GM23248 (cell line): ENCODE measurements at regions not wholly inside any gene's neighbourhood (a gene's known extent, or its start where the extent isn't known, plus 50 kb on each side); places are given as distances from the start of the nearest gene placed in this dataset. TPM values are rescaled to one million over a fixed set of nuclear protein-coding genes. Genes with fewer than 3 reads are reported as not detected.

Source experiments
- DNase-seq: peaks from one replicate; pipeline ENCODE4 v3.0.0-alpha.2; 2015
- H2AFZ ChIP-seq: fragments of 200-600 bp; sonication (generic); 2 replicates; pipeline ENCODE4 v1.6.1; 2016; ENCODE audit warnings: antibody characterized with exemption
- H3F3A ChIP-seq: fragments of 200-600 bp; sonication (generic); 2 replicates; pipeline ENCODE4 v1.6.1; 2016; ENCODE audit warnings: mild to moderate bottlenecking, antibody characterized with exemption, mixed run types; ENCODE audit not compliant: insufficient read depth
- H3K27ac ChIP-seq: fragments of 200-600 bp; sonication (generic); 2 replicates; pipeline ENCODE4 v1.5.1; 2016; ENCODE audit warnings: mild to moderate bottlenecking
- H3K27me3 ChIP-seq: fragments of 200-600 bp; sonication (generic); replicated peaks from 2 replicates; pipeline ENCODE4 v1.6.1; 2016; ENCODE audit warnings: mild to moderate bottlenecking; ENCODE audit not compliant: insufficient read depth
- H3K36me3 ChIP-seq: fragments of 200-600 bp; sonication (generic); 2 replicates; pipeline ENCODE4 v1.6.1; 2016; ENCODE audit warnings: low read depth, mild to moderate bottlenecking
- H3K4me1 ChIP-seq: fragments of 200-600 bp; sonication (generic); 2 replicates; pipeline ENCODE4 v1.6.1; 2016; ENCODE audit warnings: mild to moderate bottlenecking; ENCODE audit not compliant: insufficient read depth
- H3K4me2 ChIP-seq: fragments of 200-600 bp; sonication (generic); one replicate; pipeline ENCODE4 v1.6.1; 2016; ENCODE audit warnings: mild to moderate bottlenecking; ENCODE audit not compliant: unreplicated experiment
- H3K4me3 ChIP-seq: fragments of 200-600 bp; sonication (generic); 2 replicates; pipeline ENCODE4 v1.5.1; 2016; ENCODE audit warnings: mild to moderate bottlenecking
- H3K79me2 ChIP-seq: fragments of 200-600 bp; sonication (generic); 2 replicates; pipeline ENCODE4 v1.6.1; 2016; ENCODE audit warnings: mild to moderate bottlenecking; ENCODE audit not compliant: insufficient read depth
- H3K9ac ChIP-seq: fragments of 200-600 bp; sonication (generic); 2 replicates; pipeline ENCODE4 v1.6.1; 2016; ENCODE audit warnings: mild to moderate bottlenecking
- H3K9me2 ChIP-seq: fragments of 200-600 bp; sonication (generic); 2 replicates; pipeline ENCODE4 v1.6.1; 2016; ENCODE audit warnings: mixed run types, mild to moderate bottlenecking, moderate library complexity; ENCODE audit not compliant: insufficient read depth
- H3K9me3 ChIP-seq: fragments of 200-600 bp; sonication (generic); one replicate; pipeline ENCODE4 v1.6.1; 2017; ENCODE audit warnings: low read depth
- H4K20me1 ChIP-seq: fragments of 200-600 bp; sonication (generic); 2 replicates; pipeline ENCODE4 v1.6.0; 2016; ENCODE audit not compliant: insufficient read depth
- EZH2 ChIP-seq: fragments of 200-600 bp; sonication (generic); IDR thresholded peaks from 2 replicates; pipeline ENCODE4 v1.6.1; 2018; ENCODE audit warnings: antibody characterized with exemption, mild to moderate bottlenecking; ENCODE audit not compliant: insufficient read depth, poor library complexity, severe bottlenecking
- EZH2phosphoT487 ChIP-seq: fragments of 200-600 bp; sonication (generic); IDR thresholded peaks from 2 replicates; pipeline ENCODE4 v1.6.1; 2018; ENCODE audit warnings: antibody characterized with exemption, moderate library complexity, mild to moderate bottlenecking, low read depth; ENCODE audit not compliant: insufficient read depth
- WGBS, 2 experiments: methylation state at CpG; one replicate each; pipeline ENCODE4 v1.1.6; 2015 to 2017; ENCODE audit warnings: low lambda C conversion rate in 2 of 2, low coverage in 1 of 2; ENCODE audit errors: missing lambda C conversion rate in 2 of 2; 5-methylcytosine and 5-hydroxymethylcytosine counted together
- in situ Hi-C: fragments of 300-500 bp; cut with MboI; formaldehyde crosslinking; loops from 2 replicates; pipeline ENCODE4 v1.15.0; 2020
- small RNA-seq: library from RNA; depleted of rRNA; stranded (forward); fragments of <200 nt; gene quantifications from one replicate; pipeline ENCODE3, GENCODE V24; 2014; ENCODE audit warnings: low read depth, low replicate concordance

DNA sequence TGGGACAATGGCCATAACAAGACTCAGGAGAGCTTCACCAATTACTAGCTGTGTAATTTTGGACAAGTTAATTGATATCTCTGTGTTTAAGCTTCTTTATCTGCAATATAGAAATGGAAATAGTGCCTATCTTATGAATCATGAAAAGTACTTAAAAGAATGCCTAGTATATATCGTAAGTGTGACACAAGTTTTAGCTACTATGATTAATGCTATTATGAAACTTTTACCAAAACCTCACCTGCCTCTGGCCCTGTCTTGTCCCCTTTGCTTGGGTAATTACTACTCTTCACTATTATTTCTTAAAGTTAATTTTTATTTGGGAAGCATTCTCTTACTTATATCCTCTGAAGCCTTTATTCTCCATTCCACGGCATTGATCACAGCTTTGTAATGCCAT is 75.0 kb upstream of the NETO1 start:
- Histone ChIP-seq H2AFZ (no peak overlapping the region), H4K20me1 (no peaks in the 10 kb centered on the region), H3K27me3 (no peaks in the 10 kb centered on the region), H3F3A (no peaks in the 10 kb centered on the region), H3K79me2 (no peaks in the 10 kb centered on the region), H3K27ac (no peak overlapping the region), H3K9ac (no peak overlapping the region), H3K9me2 (no peaks in the 10 kb centered on the region), H3K4me3 (no peak overlapping the region), H3K9me3 (no peaks in the 10 kb centered on the region), H3K36me3 (no peaks in the 10 kb centered on the region), H3K4me2 (no peak overlapping the region), H3K4me1 (no peaks in the 10 kb centered on the region)
- DNase-seq = no peak
- TF ChIP-seq EZH2 (no peak), EZH2phosphoT487 (no peak)
- 39 to 41% methylated on average over 2 of the region's 2 CpGs for WGBS, 2 experiments
- in situ Hi-C loops = no loop called here

DNA sequence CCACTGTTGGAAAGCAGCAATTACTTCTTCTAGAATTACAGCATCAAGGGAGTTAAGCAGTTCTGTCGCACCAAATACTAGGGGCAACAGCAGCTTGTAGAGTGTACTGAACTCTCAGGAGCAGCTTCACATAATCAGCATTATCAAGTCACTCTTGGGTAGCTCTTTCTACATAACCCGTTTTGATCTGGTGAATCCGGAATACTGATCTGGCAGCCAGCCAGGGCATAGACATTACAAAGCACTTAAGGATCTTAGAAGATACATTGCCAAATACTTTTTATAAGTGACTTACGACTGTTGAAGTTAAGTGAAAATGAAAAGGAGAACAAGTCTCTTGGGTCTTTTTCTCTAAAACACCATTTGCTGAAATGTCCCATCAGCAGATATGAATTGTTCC is 73.2 kb upstream of the NETO1 start:
- WGBS, 2 experiments = 20 to 26% methylated on average over 4 of the region's 4 CpGs
- no peak for DNase-seq
- Histone ChIP-seq H3K4me2 (no peak overlapping the region), H3K4me3 (no peak overlapping the region), H3K4me1 (no peaks in the 10 kb centered on the region), H2AFZ (no peak overlapping the region), H3K9ac (no peak overlapping the region), H4K20me1 (no peaks in the 10 kb centered on the region), H3K79me2 (no peaks in the 10 kb centered on the region), H3F3A (no peaks in the 10 kb centered on the region), H3K27ac (no peak overlapping the region), H3K9me2 (no peaks in the 10 kb centered on the region), H3K27me3 (no peaks in the 10 kb centered on the region), H3K9me3 (no peaks in the 10 kb centered on the region), H3K36me3 (no peaks in the 10 kb centered on the region)
- no peak for TF ChIP-seq EZH2phosphoT487
- in situ Hi-C loops = no loop called here

DNA sequence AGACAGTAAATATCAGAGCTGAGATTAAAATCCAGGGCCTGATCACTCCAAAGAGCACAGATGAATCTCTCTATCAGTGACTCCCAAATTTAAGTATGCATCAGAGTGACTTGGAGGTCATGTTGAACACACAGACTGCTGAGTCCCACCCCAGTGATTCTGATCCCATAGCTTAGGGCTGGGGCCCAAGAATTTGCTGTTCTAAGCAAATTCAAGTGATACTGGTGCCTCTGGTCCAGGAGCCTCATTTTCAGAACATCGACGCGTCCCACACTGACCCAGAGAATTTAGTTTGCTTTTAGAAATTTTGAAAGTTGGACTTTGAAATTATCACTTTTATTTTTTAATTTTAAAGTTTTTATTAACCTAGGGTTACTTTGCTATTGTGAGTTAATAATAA is 72.7 kb upstream of the NETO1 start:
- 67 to 87% methylated on average over 3 of the region's 3 CpGs for WGBS, 2 experiments
- Histone ChIP-seq H3K79me2 (no peaks in the 10 kb centered on the region), H3K36me3 (no peaks in the 10 kb centered on the region), H3F3A (no peaks in the 10 kb centered on the region), H4K20me1 (no peaks in the 10 kb centered on the region), H3K4me2 (no peak overlapping the region), H3K9me3 (no peaks in the 10 kb centered on the region), H3K4me3 (no peak overlapping the region), H3K27ac (no peak overlapping the region), H3K9ac (no peak overlapping the region), H3K9me2 (no peaks in the 10 kb centered on the region), H3K27me3 (no peaks in the 10 kb centered on the region), H2AFZ (no peak overlapping the region), H3K4me1 (no peaks in the 10 kb centered on the region)
- TF ChIP-seq EZH2 = no peak
- no peak for TF ChIP-seq EZH2phosphoT487
- no peak for DNase-seq
- in situ Hi-C loops = no loop called here

GRCh38 chr18:72935744-72936143 is 68.0 kb upstream of the NETO1 start:
- Histone ChIP-seq H3K9me3 (no peaks in the 10 kb centered on the region), H3K27me3 (no peaks in the 10 kb centered on the region), H2AFZ (no peak overlapping the region), H3K27ac (no peak overlapping the region), H3K4me1 (no peaks in the 10 kb centered on the region), H3F3A (no peaks in the 10 kb centered on the region), H3K4me2 (no peak overlapping the region), H3K36me3 (no peaks in the 10 kb centered on the region), H3K4me3 (no peak overlapping the region), H3K9ac (no peak overlapping the region), H4K20me1 (no peaks in the 10 kb centered on the region), H3K9me2 (no peaks in the 10 kb centered on the region), H3K79me2 (no peaks in the 10 kb centered on the region)
- no peak for TF ChIP-seq EZH2
- TF ChIP-seq EZH2phosphoT487 = no peak
- no peak for DNase-seq
- WGBS, 2 experiments = 16 to 18% methylated on average over 4 of the region's 4 CpGs
- in situ Hi-C loops = no loop called here

GRCh38 chr18:72922895-72923294 is 55.1 kb upstream of the NETO1 start:
- H3K4me2 ChIP-seq = no peak overlapping the region
- H3K9me2 ChIP-seq = no peaks in the 10 kb centered on the region
- H3K79me2 ChIP-seq = no peaks in the 10 kb centered on the region
- no peaks in the 10 kb centered on the region for H3K9me3 ChIP-seq
- H4K20me1 ChIP-seq = no peaks in the 10 kb centered on the region
- in situ Hi-C loops = no loop called here
- DNase-seq = no peak
- no peak overlapping the region for H3K9ac ChIP-seq
- H3K27me3 ChIP-seq = no peaks in the 10 kb centered on the region
- H3K4me1 ChIP-seq = no peaks in the 10 kb centered on the region
- H3K4me3 ChIP-seq = no peak overlapping the region
- WGBS, 2 experiments = 43 to 50% methylated on average over 2 of the region's 2 CpGs
- no peaks in the 10 kb centered on the region for H3K36me3 ChIP-seq
- no peak overlapping the region for H2AFZ ChIP-seq
- no peak overlapping the region for H3K27ac ChIP-seq
- H3F3A ChIP-seq = no peaks in the 10 kb centered on the region
- TF ChIP-seq EZH2phosphoT487 = no peak
- no peak for TF ChIP-seq EZH2

Small RNAs in the stretch of these regions (small RNA-seq; reads per million reads assigned to genes)
- gene RN7SL401P = not detected
